Panc1 (cell line): ENCODE measurements at regions not wholly inside any gene's neighbourhood (a gene's known extent, or its start where the extent isn't known, plus 50 kb on each side); places are given as distances from the start of the nearest gene placed in this dataset.

ENCODE experiments used
- ATAC-seq: fragments of 200-7000 bp; cut with Tn5 transposase; 2 replicates; pipeline ENCODE4 v1.9.1; 2020; ENCODE audit warnings: mild to moderate bottlenecking, moderate library complexity
- BruUV-seq: library from RNA; stranded (reverse); fragments of 400-500 nt; replicated peaks from 2 replicates; lab custom pipeline; 2021; lab: Mats Ljungman, UMichigan
- CTCF ChIA-PET: fragments of 300-600 bp; sonication (Branson Sonifier 250); formaldehyde crosslinking; loops from one replicate; lab custom pipeline; 2022; ENCODE audit warnings: antibody characterized with exemption; lab: Charles Lee
- POLR2A ChIA-PET: fragments of 300-600 bp; sonication (Branson Sonifier 250); formaldehyde crosslinking; loops from one replicate; lab custom pipeline; 2022; ENCODE audit warnings: antibody characterized with exemption; lab: Charles Lee
- DNase-seq: peaks from one replicate; pipeline ENCODE4 v3.0.0-alpha.2; 2010; ENCODE audit warnings: low read depth, low spot score
- H3K27ac ChIP-seq: 2 replicates; pipeline ENCODE4 v1.5.1; 2011; ENCODE audit warnings: mild to moderate bottlenecking, low read length, inconsistent platforms
- H3K27me3 ChIP-seq: fragments of 200-500 bp; sonication (Bioruptor generic); 2 replicates; pipeline ENCODE4 v1.6.0; 2014; ENCODE audit warnings: low read length, inconsistent platforms; ENCODE audit not compliant: control insufficient read depth, insufficient read depth
- H3K36me3 ChIP-seq: fragments of 200-500 bp; sonication (Bioruptor generic); 2 replicates; pipeline ENCODE4 v1.5.1; 2014; ENCODE audit warnings: inconsistent platforms, mild to moderate bottlenecking, low read length, moderate library complexity; ENCODE audit not compliant: control insufficient read depth, insufficient read depth
- H3K4me1 ChIP-seq: 2 replicates; pipeline ENCODE4 v1.5.1; 2011; ENCODE audit warnings: inconsistent platforms, mild to moderate bottlenecking, low read length, moderate library complexity; ENCODE audit not compliant: control insufficient read depth, insufficient read depth
- H3K4me3 ChIP-seq, 2 experiments: 2 replicates each; pipeline ENCODE4 v1.5.1; 2011 to 2012; ENCODE audit warnings: low read depth in 2 of 2, low read length in 2 of 2, mild to moderate bottlenecking in 2 of 2, inconsistent platforms in 1 of 2, moderate library complexity in 1 of 2
- H3K9me3 ChIP-seq: fragments of 200-500 bp; sonication (Bioruptor generic); 2 replicates; pipeline ENCODE4 v1.5.1; 2014; ENCODE audit warnings: low read depth, mild to moderate bottlenecking, inconsistent platforms, low read length, moderate library complexity; ENCODE audit not compliant: control insufficient read depth, insufficient read depth
- CTCF ChIP-seq: fragments of 450-650 bp; IDR thresholded peaks from 2 replicates; pipeline ENCODE4 v1.5.1; 2017; ENCODE audit warnings: mild to moderate bottlenecking
- POLR2AphosphoS5 ChIP-seq: IDR thresholded peaks from 2 replicates; pipeline ENCODE4 v1.6.1; 2012; ENCODE audit warnings: mild to moderate bottlenecking, low read depth, low read length, moderate library complexity
- REST ChIP-seq, 2 experiments: IDR thresholded peaks; 2 replicates each; pipeline ENCODE4 v1.6.1; 2011 to 2012; ENCODE audit warnings: low read depth in 2 of 2, control low read depth in 1 of 2, low read length in 1 of 2, mild to moderate bottlenecking in 1 of 2, moderate library complexity in 1 of 2; ENCODE audit not compliant: insufficient read depth in 1 of 2
- SIN3A ChIP-seq: IDR thresholded peaks from 2 replicates; pipeline ENCODE4 v1.6.1; 2012; ENCODE audit warnings: low read depth, mild to moderate bottlenecking, low read length, moderate library complexity, borderline replicate concordance; ENCODE audit not compliant: insufficient read depth
- TCF7L2 ChIP-seq: IDR thresholded peaks from 2 replicates; pipeline ENCODE4 v1.6.1; 2011; ENCODE audit warnings: mild to moderate bottlenecking, low read depth, low read length, inconsistent platforms
- in situ Hi-C: cut with HindIII; loops from 2 replicates; pipeline ENCODE4 v1.10.0; 2016; ENCODE audit warnings: low sequenced_read_pairs, low pct_unique_long_range_greater_than_20kb
- intact Hi-C: fragments of 100-400 bp; cut with micrococcal nuclease; formaldehyde crosslinking; loops from one replicate; pipeline ENCODE4 v1.10.0; 2022; ENCODE audit not compliant: unreplicated experiment

- Histone ChIP-seq H3K36me3 (no peaks in the 10 kb centered on the region), H3K4me1 (no peaks in the 10 kb centered on the region), H3K4me3 (no peak overlapping the region), H3K9me3 (no peaks in the 10 kb centered on the region), H3K27me3 (no peaks in the 10 kb centered on the region; the same call in 1 of the 2 replicates), H3K27ac (no peak overlapping the region)
- ChIA-PET POLR2A (no interaction called here), CTCF (no interaction called here)
- BruUV-seq, result no TSS peak
- intact Hi-C loops, result no loop called here
- ATAC-seq (no peak), DNase-seq (no peak)
- in situ Hi-C loops, result no loop called here
- no peak for TF ChIP-seq REST (IDR thresholded peaks at IDR 0.05; ENCODE audit: insufficient read depth in 1 of 2, low read depth in 2 of 2, low read length in 1 of 2)
- TF ChIP-seq CTCF, result no peak
- no peak for TF ChIP-seq TCF7L2
- TF ChIP-seq POLR2AphosphoS5, result no peak
- TF ChIP-seq SIN3A, result no peak
Observed at GRCh38 chrX:943035-943434, 269.4 kb downstream of the CRLF2 start.

GRCh38 chrX:940691-941090 lies 271.8 kb downstream of the CRLF2 start:
- intact Hi-C loops, result no loop called here
- BruUV-seq, result no TSS peak
- Histone ChIP-seq H3K4me1 (no peaks in the 10 kb centered on the region), H3K27me3 (no peaks in the 10 kb centered on the region; the same call in 1 of the 2 replicates), H3K27ac (no peak overlapping the region), H3K9me3 (no peaks in the 10 kb centered on the region), H3K36me3 (no peaks in the 10 kb centered on the region), H3K4me3 (no peak overlapping the region)
- in situ Hi-C loops, result no loop called here
- DNase-seq, result no peak
- TF ChIP-seq POLR2AphosphoS5, result no peak
- POLR2A ChIA-PET, result no interaction called here
- CTCF ChIA-PET, result no interaction called here
- ATAC-seq, result no peak

GRCh38 chrX:936979-937769 lies 275.3 kb downstream of the CRLF2 start:
- H3K4me3 ChIP-seq, result peak overlapping the region in 1 of 2 experiments; percentile 14; a peak in 1 of 4 replicates
- H3K27ac ChIP-seq, result no peak overlapping the region
- TF ChIP-seq CTCF, result no peak
- TF ChIP-seq REST (IDR thresholded peaks at IDR 0.05; ENCODE audit: insufficient read depth in 1 of 2, low read depth in 2 of 2, low read length in 1 of 2), result no peak
- TF ChIP-seq TCF7L2, result no peak
- no peak for TF ChIP-seq SIN3A
- no peak for TF ChIP-seq POLR2AphosphoS5
- ATAC-seq (no peak), DNase-seq (no peak)
- POLR2A ChIA-PET, result no interaction called here
- no peaks in the 10 kb centered on the region for H3K9me3 ChIP-seq
- in situ Hi-C loops (no loop called here), intact Hi-C loops (no loop called here)
- no peaks in the 10 kb centered on the region; the same call in 1 of the 2 replicates for H3K27me3 ChIP-seq
- no peaks in the 10 kb centered on the region for H3K4me1 ChIP-seq
- CTCF ChIA-PET, result no interaction called here
- no peaks in the 10 kb centered on the region for H3K36me3 ChIP-seq
- no TSS peak for BruUV-seq
